AML-193 (cell line): ENCODE measurements at regions not wholly inside any gene's neighbourhood (a gene's known extent, or its start where the extent isn't known, plus 50 kb on each side); places are given as distances from the start of the nearest gene placed in this dataset.
A peak's percentile ranks its signal among the peaks of the same experiment; 100 is the strongest.
"Not testable (repeated sequence)": the region's sequence is repeated elsewhere in the genome, so short reads cannot be mapped to it uniquely, and the experiment has no call there.

ENCODE experiments used
- DNase-seq, 2 experiments: peaks; one replicate each; lab custom pipeline; 2025; lab: John Stamatoyannopoulos, UW

GRCh38 chr5:60546207-60546606, 153.8 kb downstream of the DEPDC1B start:
- DNase-seq: no peak

GRCh38 chr5:60545551-60545950, 154.4 kb downstream of the DEPDC1B start:
- DNase-seq: no peak

- DNase-seq: no peak
Measured at GRCh38 chr5:60544142-60544541, 155.8 kb downstream of the DEPDC1B start.

- peak; percentile 12 to 21 for DNase-seq
Measured at GRCh38 chr5:60541980-60542379, 158.0 kb downstream of the DEPDC1B start.

GRCh38 chr5:60540856-60541805, 158.8 kb downstream of the DEPDC1B start:
- no peak for DNase-seq

- DNase-seq: no peak
Measured at GRCh38 chr5:60538955-60539866, 160.8 kb downstream of the DEPDC1B start.

- DNase-seq: no peak
Measured at GRCh38 chr5:60538426-60538825, 161.5 kb downstream of the DEPDC1B start.

- DNase-seq: no peak
Measured at GRCh38 chr5:60535951-60536350, 164.0 kb downstream of the DEPDC1B start.

- no peak for DNase-seq
Measured at GRCh38 chr5:60535198-60535597, 164.8 kb downstream of the DEPDC1B start.

- no peak for DNase-seq
Measured at GRCh38 chr5:60533789-60534188, 166.2 kb downstream of the DEPDC1B start.

- not testable (repeated sequence) for DNase-seq
Measured at GRCh38 chr5:60532796-60533195, 167.2 kb downstream of the DEPDC1B start.

GRCh38 chr5:60530144-60530848, 169.7 kb downstream of the DEPDC1B start:
- DNase-seq: not testable (repeated sequence)

GRCh38 chr5:60529001-60529400, 171.0 kb downstream of the DEPDC1B start:
- no peak for DNase-seq

GRCh38 chr5:60527072-60527471, 172.9 kb downstream of the DEPDC1B start:
- no peak for DNase-seq

- no peak for DNase-seq
Measured at GRCh38 chr5:60526336-60526875, 173.6 kb downstream of the DEPDC1B start.

- no peak for DNase-seq
Measured at GRCh38 chr5:60522292-60522905, 177.6 kb downstream of the DEPDC1B start.

GRCh38 chr5:60521376-60522291, 178.3 kb downstream of the DEPDC1B start:
- peak in 1 of 2 experiments; percentile 1 for DNase-seq

- DNase-seq: no peak
Measured at GRCh38 chr5:60520451-60521227, 179.3 kb downstream of the DEPDC1B start.

GRCh38 chr5:60519372-60519771, 180.6 kb downstream of the DEPDC1B start:
- no peak for DNase-seq
